Immature natural killer cell (primary cell): ENCODE measurements at regions not wholly inside any gene's neighbourhood (a gene's known extent, or its start where the extent isn't known, plus 50 kb on each side); places are given as distances from the start of the nearest gene placed in this dataset.

Experiments used
- DNase-seq, 3 donors: peaks; one replicate each; pipeline ENCODE4 v3.0.0; 2022; ENCODE audit warnings: mixed read lengths in 1 of 3
- H3K27ac Mint-ChIP-seq, 6 donors: one replicate each; pipeline ENCODE4 v1.8.0; 2020; ENCODE audit warnings: mixed read lengths in 6 of 6, mild to moderate bottlenecking in 5 of 6, inconsistent platforms in 4 of 6, moderate library complexity in 3 of 6
- H3K27me3 Mint-ChIP-seq, 3 donors: one replicate each; pipeline ENCODE4 v1.8.0; 2020 to 2021; ENCODE audit warnings: low read depth in 3 of 3, mild to moderate bottlenecking in 3 of 3, mixed read lengths in 3 of 3, moderate library complexity in 3 of 3, inconsistent platforms in 1 of 3
- H3K36me3 Mint-ChIP-seq, 3 donors: one replicate each; pipeline ENCODE4 v1.8.0; 2020; ENCODE audit warnings: mixed read lengths in 3 of 3, inconsistent platforms in 2 of 3, mild to moderate bottlenecking in 2 of 3
- H3K4me1 Mint-ChIP-seq, 2 donors: one replicate each; pipeline ENCODE4 v1.8.0; 2020; ENCODE audit warnings: inconsistent platforms in 2 of 2, mild to moderate bottlenecking in 2 of 2, mixed read lengths in 2 of 2, moderate library complexity in 1 of 2
- H3K4me3 Mint-ChIP-seq, 5 donors: one replicate each; pipeline ENCODE4 v1.8.0; 2020; ENCODE audit warnings: mild to moderate bottlenecking in 5 of 5, mixed read lengths in 5 of 5, inconsistent platforms in 3 of 5, moderate library complexity in 3 of 5
- H3K9me3 Mint-ChIP-seq, 6 donors: one replicate each; pipeline ENCODE4 v1.8.0; 2020; ENCODE audit warnings: mild to moderate bottlenecking in 6 of 6, mixed read lengths in 6 of 6, inconsistent platforms in 4 of 6, moderate library complexity in 3 of 6

GRCh38 chr1:34648501-34648900 is 106.3 kb upstream of the GJB5 start:
- no peaks in the 10 kb centered on the region for H3K4me1 Mint-ChIP-seq
- H3K27me3 Mint-ChIP-seq: peaks cover 0 to 7% (median 7%) of the 10 kb centered on the region in 3 donors
- H3K9me3 Mint-ChIP-seq: no peaks in the 10 kb centered on the region

GRCh38 chr1:34650090-34650489 is 104.8 kb upstream of the GJB5 start:
- Mint-ChIP-seq H3K4me3 (no peak overlapping the region), H3K27me3 (peaks cover 0 to 8% (median 8%) of the 10 kb centered on the region in 3 donors), H3K27ac (no peak overlapping the region), H3K36me3 (no peaks in the 10 kb centered on the region), H3K9me3 (no peaks in the 10 kb centered on the region), H3K4me1 (no peaks in the 10 kb centered on the region)
- no peak for DNase-seq

More at GRCh38 chr1:34648501-34648900, 106.3 kb upstream of the GJB5 start:
- no peaks in the 10 kb centered on the region for H3K36me3 Mint-ChIP-seq
- no peak overlapping the region for H3K4me3 Mint-ChIP-seq
- H3K27ac Mint-ChIP-seq: no peak overlapping the region
- DNase-seq: no peak

- H3K27me3 Mint-ChIP-seq: peaks cover 2 to 8% (median 6%) of the 10 kb centered on the region in 3 donors
Observed at GRCh38 chr1:34650800-34651199, 104.0 kb upstream of the GJB5 start.

GRCh38 chr1:34653110-34653509 is 101.7 kb upstream of the GJB5 start:
- Mint-ChIP-seq H3K36me3 (no peaks in the 10 kb centered on the region), H3K4me1 (no peaks in the 10 kb centered on the region), H3K4me3 (no peak overlapping the region), H3K27ac (no peak overlapping the region), H3K27me3 (peaks cover 4 to 8% (median 6%) of the 10 kb centered on the region in 3 donors), H3K9me3 (no peaks in the 10 kb centered on the region)
- no peak for DNase-seq

More at GRCh38 chr1:34650800-34651199, 104.0 kb upstream of the GJB5 start:
- H3K4me1 Mint-ChIP-seq: no peaks in the 10 kb centered on the region
- H3K36me3 Mint-ChIP-seq: no peaks in the 10 kb centered on the region
- H3K4me3 Mint-ChIP-seq: no peak overlapping the region
- no peak for DNase-seq
- no peak overlapping the region for H3K27ac Mint-ChIP-seq
- H3K9me3 Mint-ChIP-seq: no peaks in the 10 kb centered on the region

GRCh38 chr1:34655206-34655874 is 99.5 kb upstream of the GJB5 start:
- H3K4me1 Mint-ChIP-seq: no peaks in the 10 kb centered on the region
- H3K27ac Mint-ChIP-seq: no peak overlapping the region
- no peak for DNase-seq
- peaks cover 4 to 7% (median 6%) of the 10 kb centered on the region in 3 donors for H3K27me3 Mint-ChIP-seq
- H3K9me3 Mint-ChIP-seq: no peaks in the 10 kb centered on the region
- H3K36me3 Mint-ChIP-seq: no peaks in the 10 kb centered on the region
- H3K4me3 Mint-ChIP-seq: no peak overlapping the region

GRCh38 chr1:34655875-34656240 is 99.0 kb upstream of the GJB5 start:
- peaks cover 4 to 6% (median 5%) of the 10 kb centered on the region in 3 donors for H3K27me3 Mint-ChIP-seq
- H3K4me3 Mint-ChIP-seq: no peak overlapping the region
- no peak for DNase-seq
- no peaks in the 10 kb centered on the region for H3K9me3 Mint-ChIP-seq
- no peak overlapping the region for H3K27ac Mint-ChIP-seq
- H3K36me3 Mint-ChIP-seq: no peaks in the 10 kb centered on the region
- no peaks in the 10 kb centered on the region for H3K4me1 Mint-ChIP-seq

- H3K4me3 Mint-ChIP-seq: no peak overlapping the region
- no peak for DNase-seq
- H3K9me3 Mint-ChIP-seq: no peaks in the 10 kb centered on the region
- no peak overlapping the region for H3K27ac Mint-ChIP-seq
- H3K4me1 Mint-ChIP-seq: no peaks in the 10 kb centered on the region
- peaks cover 4 to 6% (median 4%) of the 10 kb centered on the region in 3 donors for H3K27me3 Mint-ChIP-seq
- no peaks in the 10 kb centered on the region for H3K36me3 Mint-ChIP-seq
Observed at GRCh38 chr1:34656299-34656698, 98.5 kb upstream of the GJB5 start.

- Mint-ChIP-seq H3K9me3 (no peaks in the 10 kb centered on the region), H3K4me1 (no peaks in the 10 kb centered on the region), H3K27me3 (peaks cover 4 to 6% (median 4%) of the 10 kb centered on the region in 3 donors), H3K36me3 (no peaks in the 10 kb centered on the region), H3K27ac (no peak overlapping the region), H3K4me3 (no peak overlapping the region)
- DNase-seq: no peak
Observed at GRCh38 chr1:34656731-34657130, 98.1 kb upstream of the GJB5 start.

GRCh38 chr1:34657266-34657665 is 97.6 kb upstream of the GJB5 start:
- H3K4me1 Mint-ChIP-seq: no peaks in the 10 kb centered on the region
- H3K4me3 Mint-ChIP-seq: no peak overlapping the region
- H3K9me3 Mint-ChIP-seq: no peaks in the 10 kb centered on the region
- H3K27me3 Mint-ChIP-seq: peaks cover 4 to 6% (median 4%) of the 10 kb centered on the region in 3 donors
- no peak for DNase-seq
- H3K27ac Mint-ChIP-seq: no peak overlapping the region
- H3K36me3 Mint-ChIP-seq: no peaks in the 10 kb centered on the region

GRCh38 chr1:34657849-34658248 is 97.0 kb upstream of the GJB5 start:
- Mint-ChIP-seq H3K4me3 (no peak overlapping the region), H3K27me3 (peaks cover 4 to 7% (median 4%) of the 10 kb centered on the region in 3 donors)

GRCh38 chr1:34663031-34663430 is 91.8 kb upstream of the GJB5 start:
- H3K27me3 Mint-ChIP-seq: peaks cover 1 to 6% (median 1%) of the 10 kb centered on the region in 3 donors
- no peak overlapping the region for H3K4me3 Mint-ChIP-seq
- no peak overlapping the region for H3K27ac Mint-ChIP-seq
- DNase-seq: no peak
- no peaks in the 10 kb centered on the region for H3K9me3 Mint-ChIP-seq
- H3K36me3 Mint-ChIP-seq: no peaks in the 10 kb centered on the region
- no peaks in the 10 kb centered on the region for H3K4me1 Mint-ChIP-seq

More at GRCh38 chr1:34657849-34658248, 97.0 kb upstream of the GJB5 start:
- Mint-ChIP-seq H3K9me3 (no peaks in the 10 kb centered on the region), H3K27ac (no peak overlapping the region), H3K36me3 (no peaks in the 10 kb centered on the region), H3K4me1 (no peaks in the 10 kb centered on the region)
- no peak for DNase-seq

- no peak for DNase-seq
- H3K27me3 Mint-ChIP-seq: peaks cover 1 to 5% (median 1%) of the 10 kb centered on the region in 3 donors
- no peaks in the 10 kb centered on the region for H3K4me1 Mint-ChIP-seq
- H3K9me3 Mint-ChIP-seq: no peaks in the 10 kb centered on the region
- H3K27ac Mint-ChIP-seq: no peak overlapping the region
- H3K36me3 Mint-ChIP-seq: no peaks in the 10 kb centered on the region
- H3K4me3 Mint-ChIP-seq: no peak overlapping the region
Observed at GRCh38 chr1:34668063-34668462, 86.8 kb upstream of the GJB5 start.

GRCh38 chr1:34670982-34671381 is 83.9 kb upstream of the GJB5 start:
- peaks cover 1 to 5% (median 4%) of the 10 kb centered on the region in 3 donors for H3K27me3 Mint-ChIP-seq
- H3K36me3 Mint-ChIP-seq: no peaks in the 10 kb centered on the region
- H3K4me3 Mint-ChIP-seq: no peak overlapping the region
- no peaks in the 10 kb centered on the region for H3K4me1 Mint-ChIP-seq
- no peak overlapping the region for H3K27ac Mint-ChIP-seq
- H3K9me3 Mint-ChIP-seq: no peaks in the 10 kb centered on the region
- no peak for DNase-seq

- Mint-ChIP-seq H3K27ac (no peak overlapping the region), H3K36me3 (no peaks in the 10 kb centered on the region), H3K9me3 (no peaks in the 10 kb centered on the region), H3K4me3 (no peak overlapping the region), H3K27me3 (peaks cover 0 to 5% (median 3%) of the 10 kb centered on the region in 3 donors), H3K4me1 (no peaks in the 10 kb centered on the region)
- DNase-seq: no peak
Observed at GRCh38 chr1:34671887-34672286, 83.0 kb upstream of the GJB5 start.
